Ectodermal cell (in vitro differentiated cells): ENCODE measurements at regions not wholly inside any gene's neighbourhood (a gene's known extent, or its start where the extent isn't known, plus 50 kb on each side); places are given as distances from the start of the nearest gene placed in this dataset.

Source experiments
- H3K27ac ChIP-seq: 2 replicates; pipeline ENCODE4 v1.7.0; 2013; ENCODE audit warnings: mild to moderate bottlenecking, low read depth, low read length; ENCODE audit not compliant: insufficient read depth, poor library complexity, severe bottlenecking
- H3K27me3 ChIP-seq: 2 replicates; pipeline ENCODE4 v1.7.0; 2013; ENCODE audit warnings: mild to moderate bottlenecking, low read length; ENCODE audit not compliant: insufficient read depth, control insufficient read depth, poor library complexity, severe bottlenecking
- H3K36me3 ChIP-seq: one replicate; pipeline ENCODE4 v1.7.0; 2013; ENCODE audit warnings: low read length; ENCODE audit not compliant: control insufficient read depth, insufficient read depth
- H3K4me1 ChIP-seq: one replicate; pipeline ENCODE4 v1.7.0; 2013; ENCODE audit warnings: low read length; ENCODE audit not compliant: control insufficient read depth, insufficient read depth
- H3K4me3 ChIP-seq: 2 replicates; pipeline ENCODE4 v1.7.0; 2013; ENCODE audit warnings: low read depth, low read length, control low read depth; ENCODE audit not compliant: insufficient read depth
- H3K9me3 ChIP-seq: 2 replicates; pipeline ENCODE4 v1.7.0; 2013; ENCODE audit warnings: mild to moderate bottlenecking, low read length, moderate library complexity; ENCODE audit not compliant: control insufficient read depth
- WGBS, 2 experiments: methylation state at CpG; one replicate each; pipeline ENCODE4 v1.1.7; 2013; ENCODE audit warnings: missing lambda C conversion rate in 2 of 2; 5-methylcytosine and 5-hydroxymethylcytosine counted together

DNA sequence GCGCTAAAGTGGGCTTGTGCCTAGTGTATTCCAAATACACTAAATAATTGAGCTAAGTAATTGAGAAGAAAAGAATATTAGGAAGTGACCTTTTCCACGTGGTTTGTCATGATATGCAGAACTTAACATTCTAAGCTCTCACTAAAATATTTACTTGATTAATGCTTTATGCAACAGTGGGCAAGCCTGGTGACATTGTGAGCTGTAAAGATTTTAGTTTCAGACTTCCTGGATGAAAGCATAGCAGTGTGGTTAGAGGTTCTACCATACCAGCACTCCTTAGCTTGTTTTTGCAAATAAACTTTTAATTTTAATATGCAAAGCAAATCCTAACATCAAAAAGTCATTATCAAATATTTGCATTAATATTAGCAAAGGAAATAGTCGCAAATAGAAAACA lies 1065.1 kb upstream of the SPRY2 start:
- no peaks in the 10 kb centered on the region for H3K9me3 ChIP-seq
- H3K27me3 ChIP-seq: no peaks in the 10 kb centered on the region
- WGBS, 2 experiments: 29 to 62% methylated on average over 1 to 2 of the region's 3 CpGs
- H3K27ac ChIP-seq: no peak overlapping the region
- H3K4me1 ChIP-seq: no peaks in the 10 kb centered on the region
- no peaks in the 10 kb centered on the region for H3K36me3 ChIP-seq
- no peak overlapping the region for H3K4me3 ChIP-seq

DNA sequence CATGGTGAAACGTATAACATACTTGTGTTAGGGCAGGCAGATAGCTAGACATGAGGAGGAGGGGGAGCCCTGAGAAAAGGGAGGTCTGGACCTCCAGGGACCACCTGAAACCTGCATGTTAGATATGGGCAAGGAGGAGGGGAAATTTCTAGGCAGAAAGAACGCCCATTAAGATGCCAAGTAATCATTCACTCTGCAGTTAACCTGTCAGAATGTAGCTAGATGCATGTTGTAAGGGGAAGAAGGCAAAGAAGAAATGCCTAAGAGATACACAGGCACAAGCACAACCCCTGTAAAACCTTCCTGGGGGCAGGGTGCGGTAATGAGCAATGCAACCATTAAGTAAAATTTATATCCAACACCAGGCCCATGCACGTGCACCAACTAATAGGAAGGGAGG lies 1055.3 kb upstream of the SPRY2 start:
- Histone ChIP-seq H3K4me3 (no peak overlapping the region), H3K27ac (no peak overlapping the region), H3K4me1 (no peaks in the 10 kb centered on the region), H3K9me3 (no peaks in the 10 kb centered on the region), H3K36me3 (no peaks in the 10 kb centered on the region), H3K27me3 (no peaks in the 10 kb centered on the region)
- WGBS, 2 experiments: 91 to 99% methylated on average over 4 of the region's 4 CpGs

DNA sequence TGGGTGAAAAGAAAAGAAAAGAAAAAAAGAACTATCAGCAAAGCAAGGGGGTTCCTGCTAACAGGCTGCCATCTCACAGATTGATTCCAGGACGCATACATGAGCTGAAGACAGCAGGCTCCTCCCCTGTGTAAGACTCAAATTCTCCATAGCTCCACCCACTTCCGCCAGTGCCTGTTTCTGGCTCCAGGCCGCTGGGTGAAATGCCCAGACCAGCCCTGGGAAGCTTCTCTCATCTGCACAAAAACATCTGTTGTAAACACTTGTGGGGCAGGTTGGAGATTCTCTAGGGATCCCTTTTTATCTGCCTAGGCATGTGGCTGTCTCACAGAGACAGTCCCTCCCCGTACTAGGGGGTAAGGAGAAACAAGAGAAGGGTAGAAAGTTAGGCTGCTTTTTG lies 1054.4 kb upstream of the SPRY2 start:
- no peak overlapping the region for H3K27ac ChIP-seq
- no peaks in the 10 kb centered on the region for H3K9me3 ChIP-seq
- H3K4me3 ChIP-seq: no peak overlapping the region
- WGBS, 2 experiments: 75 to 81% methylated on average over 4 of the region's 4 CpGs
- no peaks in the 10 kb centered on the region for H3K4me1 ChIP-seq
- H3K36me3 ChIP-seq: no peaks in the 10 kb centered on the region
- no peaks in the 10 kb centered on the region for H3K27me3 ChIP-seq

DNA sequence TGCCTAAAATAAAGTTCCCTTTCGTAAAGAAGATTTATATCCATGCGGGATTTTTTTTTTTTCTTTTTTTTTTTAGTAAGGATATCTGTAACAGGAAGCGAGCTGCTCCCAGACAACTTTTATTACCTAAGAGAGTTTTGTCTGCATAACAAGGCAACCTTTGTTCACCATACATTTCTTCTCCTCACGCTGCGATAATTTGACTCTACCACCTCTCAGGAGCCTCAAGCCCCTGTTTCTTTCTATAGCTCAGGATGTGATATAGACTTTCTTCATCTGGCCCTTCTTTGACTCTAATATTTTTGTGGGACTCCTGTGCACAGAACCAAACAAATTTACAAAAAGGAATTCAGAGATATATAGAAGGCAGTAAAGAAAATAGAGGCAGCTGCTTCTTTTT lies 1053.7 kb upstream of the SPRY2 start:
- no peaks in the 10 kb centered on the region for H3K27me3 ChIP-seq
- no peaks in the 10 kb centered on the region for H3K4me1 ChIP-seq
- H3K4me3 ChIP-seq: no peak overlapping the region
- no peak overlapping the region for H3K27ac ChIP-seq
- H3K36me3 ChIP-seq: no peaks in the 10 kb centered on the region
- H3K9me3 ChIP-seq: no peaks in the 10 kb centered on the region
- 75 to 76% methylated on average over 3 to 5 of the region's 5 CpGs for WGBS, 2 experiments

DNA sequence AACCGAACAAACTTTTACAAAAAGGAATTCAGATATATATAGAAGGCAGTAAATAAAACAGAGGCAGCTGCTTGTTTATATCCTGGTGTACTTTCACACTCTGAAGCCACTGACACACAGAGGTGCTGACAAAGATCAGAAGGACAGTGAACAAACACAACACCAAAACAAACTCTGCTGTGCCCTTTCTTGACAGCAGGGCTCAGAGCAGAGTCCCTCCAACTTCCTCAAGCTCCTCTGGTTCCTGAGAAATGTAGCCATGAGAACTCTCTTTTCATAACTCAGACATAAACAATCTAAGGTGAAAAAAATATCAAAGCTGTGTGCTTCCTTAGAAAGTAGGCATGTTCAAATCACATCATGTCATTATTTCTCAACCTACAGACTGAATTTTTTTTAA lies 1052.8 kb upstream of the SPRY2 start:
- Histone ChIP-seq H3K4me3 (no peak overlapping the region), H3K27me3 (no peaks in the 10 kb centered on the region), H3K9me3 (no peaks in the 10 kb centered on the region), H3K27ac (no peak overlapping the region), H3K4me1 (no peaks in the 10 kb centered on the region), H3K36me3 (no peaks in the 10 kb centered on the region)
- 80% methylated on average over 1 of the region's 1 CpG; no CpG with 5 or more reads in 1 of the 2 experiments for WGBS, 2 experiments

DNA sequence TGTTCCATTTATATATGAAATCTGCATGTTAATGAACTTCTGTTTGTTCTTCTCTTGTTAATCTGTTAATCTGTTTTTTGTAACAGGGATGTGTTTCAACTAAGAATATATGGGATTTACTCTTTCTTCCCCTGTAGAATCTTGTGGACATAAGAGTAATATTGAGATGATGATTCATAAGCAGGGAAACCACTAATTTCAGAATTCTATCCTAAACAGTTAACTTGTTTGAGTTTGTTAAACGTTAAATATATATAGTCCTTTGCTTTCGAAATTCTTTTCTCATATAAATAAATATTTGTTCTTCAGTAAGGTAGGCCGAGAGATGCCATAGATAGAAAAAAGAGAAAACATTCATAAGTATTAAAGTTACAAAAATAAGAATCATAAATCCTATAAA lies 1052.2 kb upstream of the SPRY2 start:
- no peak overlapping the region for H3K27ac ChIP-seq
- WGBS, 2 experiments: no CpG with 5 or more reads among the region's 3 CpGs
- no peaks in the 10 kb centered on the region for H3K36me3 ChIP-seq
- H3K4me1 ChIP-seq: no peaks in the 10 kb centered on the region
- no peaks in the 10 kb centered on the region for H3K9me3 ChIP-seq
- no peak overlapping the region for H3K4me3 ChIP-seq
- no peaks in the 10 kb centered on the region for H3K27me3 ChIP-seq

DNA sequence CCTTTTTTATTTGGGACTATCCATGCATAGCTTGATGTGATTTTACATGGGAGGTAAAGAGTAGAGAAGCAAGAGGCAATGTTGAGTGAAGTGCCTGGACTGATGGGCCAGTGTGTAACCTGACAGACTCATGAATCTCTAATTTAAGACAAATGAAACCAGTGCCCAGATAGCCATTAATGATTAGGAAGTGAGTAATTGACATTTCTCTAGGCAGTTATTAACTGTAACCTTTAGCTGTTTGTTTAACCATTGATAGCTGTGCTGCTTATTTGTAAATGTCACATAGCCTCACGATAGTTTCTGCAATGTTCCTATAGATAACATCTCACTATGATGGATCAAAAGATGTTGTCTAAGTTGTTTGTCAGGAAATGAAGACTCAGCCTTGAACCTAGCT lies 1047.5 kb upstream of the SPRY2 start:
- H3K27ac ChIP-seq: no peak overlapping the region
- H3K4me3 ChIP-seq: no peak overlapping the region
- no peaks in the 10 kb centered on the region for H3K36me3 ChIP-seq
- 100% methylated on average over 1 of the region's 1 CpG for WGBS, 2 experiments
- H3K27me3 ChIP-seq: no peaks in the 10 kb centered on the region
- no peaks in the 10 kb centered on the region for H3K4me1 ChIP-seq
- H3K9me3 ChIP-seq: no peaks in the 10 kb centered on the region

DNA sequence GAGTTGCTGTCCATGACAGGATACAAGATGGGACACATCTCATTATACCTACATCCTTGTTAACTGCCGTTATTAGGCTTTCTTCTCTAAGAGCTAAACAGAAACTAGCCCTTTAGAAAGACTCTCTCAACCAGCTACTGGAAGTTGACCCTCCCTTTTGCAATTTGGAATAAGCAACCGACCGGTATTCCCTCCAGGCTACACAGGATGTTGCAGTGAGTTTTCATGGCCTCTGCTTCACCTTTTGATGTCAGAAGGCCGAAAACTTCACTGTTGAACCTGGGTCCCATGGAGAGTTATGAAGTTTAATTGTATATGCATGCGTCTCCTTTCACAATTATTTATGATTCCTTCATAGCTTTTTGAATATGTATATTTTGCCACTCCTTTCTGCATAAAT lies 1042.5 kb upstream of the SPRY2 start:
- WGBS, 2 experiments: 94 to 95% methylated on average over 4 to 5 of the region's 5 CpGs
- Histone ChIP-seq H3K9me3 (no peaks in the 10 kb centered on the region), H3K27ac (no peak overlapping the region), H3K4me1 (no peaks in the 10 kb centered on the region), H3K27me3 (no peaks in the 10 kb centered on the region), H3K4me3 (no peak overlapping the region), H3K36me3 (no peaks in the 10 kb centered on the region)

DNA sequence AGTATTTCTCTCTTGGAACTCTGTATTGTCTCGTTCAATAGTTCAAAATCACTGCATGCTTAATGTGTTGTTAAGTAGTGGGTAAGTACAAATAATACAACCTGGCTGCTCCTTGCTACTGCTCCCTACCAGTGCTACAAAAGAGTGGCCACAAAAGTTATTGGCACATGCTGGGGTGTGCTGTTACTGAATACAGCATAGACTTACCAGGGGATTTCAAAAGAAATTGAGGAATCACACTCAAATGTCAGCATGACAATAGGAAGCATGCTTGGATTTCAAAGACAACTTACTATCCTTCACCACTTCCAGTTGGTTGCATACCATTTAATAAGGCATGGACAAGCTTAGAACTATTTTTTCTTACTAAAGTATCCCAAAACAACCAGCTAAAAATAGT lies 1041.3 kb upstream of the SPRY2 start:
- Histone ChIP-seq H3K4me1 (no peaks in the 10 kb centered on the region), H3K4me3 (no peak overlapping the region), H3K9me3 (no peaks in the 10 kb centered on the region), H3K27me3 (no peaks in the 10 kb centered on the region), H3K27ac (no peak overlapping the region), H3K36me3 (no peaks in the 10 kb centered on the region)
- 29 to 65% methylated on average over 1 of the region's 1 CpG for WGBS, 2 experiments

DNA sequence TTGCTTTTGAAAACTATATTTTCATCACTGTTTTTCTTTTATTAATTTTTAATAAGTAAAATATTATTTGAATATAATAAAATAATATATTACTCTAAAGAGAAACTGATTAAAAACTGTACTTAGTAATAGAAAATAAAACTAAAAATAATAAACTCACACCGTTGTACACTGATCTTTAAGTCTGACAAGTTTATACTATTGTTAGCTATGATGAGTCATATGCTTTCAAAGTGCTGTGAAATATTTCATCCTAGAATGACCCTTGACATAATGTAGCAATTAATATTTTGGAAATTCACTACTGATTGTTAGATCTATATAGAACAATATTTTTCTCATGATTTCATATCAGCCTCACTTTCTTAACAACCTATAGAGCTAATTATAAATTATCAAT lies 1040.6 kb upstream of the SPRY2 start:
- H3K4me1 ChIP-seq: no peaks in the 10 kb centered on the region
- WGBS, 2 experiments: no CpG with 5 or more reads among the region's 1 CpG
- no peaks in the 10 kb centered on the region for H3K9me3 ChIP-seq
- H3K27ac ChIP-seq: no peak overlapping the region
- H3K4me3 ChIP-seq: no peak overlapping the region
- no peaks in the 10 kb centered on the region for H3K36me3 ChIP-seq
- H3K27me3 ChIP-seq: no peaks in the 10 kb centered on the region

DNA sequence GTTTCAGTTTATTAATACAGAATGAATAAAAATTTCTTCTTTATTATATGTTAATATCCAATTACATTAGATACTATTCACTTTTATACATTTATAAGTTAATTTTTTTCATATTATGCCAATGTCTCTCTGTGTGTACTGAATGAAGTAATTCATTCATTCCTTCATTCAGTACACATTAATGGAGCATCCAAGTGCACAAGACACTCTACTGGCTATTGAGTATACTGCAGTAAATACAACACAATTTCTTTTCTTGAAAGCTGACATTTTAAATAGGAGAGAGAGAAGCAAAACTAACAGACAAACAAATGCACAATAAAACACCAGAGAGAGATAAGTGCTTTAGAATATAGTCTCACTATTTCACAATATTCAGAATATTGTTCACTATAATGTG lies 1038.3 kb upstream of the SPRY2 start:
- no peaks in the 10 kb centered on the region for H3K4me1 ChIP-seq

More for the DNA sequence above, 1038.3 kb upstream of the SPRY2 start:
- no peaks in the 10 kb centered on the region for H3K36me3 ChIP-seq
- no peak overlapping the region for H3K4me3 ChIP-seq
- H3K27me3 ChIP-seq: no peaks in the 10 kb centered on the region
- H3K27ac ChIP-seq: no peak overlapping the region
- H3K9me3 ChIP-seq: no peaks in the 10 kb centered on the region
